ENCODE measurements at regions not wholly inside any gene's neighbourhood (a gene's known extent, or its start where the extent isn't known, plus 50 kb on each side); places are given as distances from the start of the nearest gene placed in this dataset.

GRCh38 chr6:126927841-126928240 lies 190.6 kb upstream of the RSPO3 start:
- H3K27me3 ChIP-seq, result no peaks in the 10 kb centered on the region
- H3K27ac ChIP-seq, result no peak overlapping the region
- H3K36me3 ChIP-seq (replicated peaks in 1 of 2), result no peaks in the 10 kb centered on the region
- 62 to 78% (median 70%) methylated on average over 4 of the region's 4 CpGs for WGBS, 4 donors
- H3K9me3 ChIP-seq (replicated peaks in 1 of 3), result no peaks in the 10 kb centered on the region
- no peak for DNase-seq
- no peak for TF ChIP-seq POLR2A (IDR thresholded peaks at IDR 0.05)
- TF ChIP-seq, protein P1, sequence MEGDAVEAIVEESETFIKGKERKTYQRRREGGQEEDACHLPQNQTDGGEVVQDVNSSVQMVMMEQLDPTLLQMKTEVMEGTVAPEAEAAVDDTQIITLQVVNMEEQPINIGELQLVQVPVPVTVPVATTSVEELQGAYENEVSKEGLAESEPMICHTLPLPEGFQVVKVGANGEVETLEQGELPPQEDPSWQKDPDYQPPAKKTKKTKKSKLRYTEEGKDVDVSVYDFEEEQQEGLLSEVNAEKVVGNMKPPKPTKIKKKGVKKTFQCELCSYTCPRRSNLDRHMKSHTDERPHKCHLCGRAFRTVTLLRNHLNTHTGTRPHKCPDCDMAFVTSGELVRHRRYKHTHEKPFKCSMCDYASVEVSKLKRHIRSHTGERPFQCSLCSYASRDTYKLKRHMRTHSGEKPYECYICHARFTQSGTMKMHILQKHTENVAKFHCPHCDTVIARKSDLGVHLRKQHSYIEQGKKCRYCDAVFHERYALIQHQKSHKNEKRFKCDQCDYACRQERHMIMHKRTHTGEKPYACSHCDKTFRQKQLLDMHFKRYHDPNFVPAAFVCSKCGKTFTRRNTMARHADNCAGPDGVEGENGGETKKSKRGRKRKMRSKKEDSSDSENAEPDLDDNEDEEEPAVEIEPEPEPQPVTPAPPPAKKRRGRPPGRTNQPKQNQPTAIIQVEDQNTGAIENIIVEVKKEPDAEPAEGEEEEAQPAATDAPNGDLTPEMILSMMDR (IDR thresholded peaks at IDR 0.05), result no peak
- no peak overlapping the region for H3K4me3 ChIP-seq
- no peaks in the 10 kb centered on the region for H3K4me1 ChIP-seq (replicated peaks in 1 of 2)
- intact Hi-C loops (cut with DNase I), result no loop called here

DNA sequence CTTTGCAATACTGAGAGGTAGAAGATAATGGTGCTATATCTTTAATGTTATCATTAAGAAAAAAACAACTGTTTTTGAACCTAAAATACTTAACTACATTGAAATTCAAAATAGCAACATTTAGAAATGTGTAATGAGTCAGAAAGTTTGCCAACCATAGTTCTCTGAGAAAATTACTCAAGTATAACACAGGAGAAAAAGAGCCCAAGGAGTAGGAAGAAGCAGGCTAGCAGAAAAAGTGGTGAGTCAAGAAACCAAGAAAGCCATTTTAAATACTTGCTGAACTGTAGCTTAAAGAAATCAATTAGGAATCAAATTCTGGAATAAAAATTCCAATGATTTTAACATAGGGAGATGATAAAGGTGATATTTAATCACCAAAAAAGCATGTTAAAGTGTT lies 181.0 kb upstream of the RSPO3 start:
- intact Hi-C loops (cut with DNase I), result no loop called here
- TF ChIP-seq, protein P1 (IDR thresholded peaks at IDR 0.05), result no peak
- no peak for TF ChIP-seq POLR2A (IDR thresholded peaks at IDR 0.05)
- Histone ChIP-seq H3K4me1 (replicated peaks in 1 of 2) (no peaks in the 10 kb centered on the region), H3K36me3 (replicated peaks in 1 of 2) (no peaks in the 10 kb centered on the region), H3K27me3 (no peaks in the 10 kb centered on the region), H3K9me3 (replicated peaks in 1 of 3) (no peaks in the 10 kb centered on the region), H3K27ac (no peak overlapping the region), H3K4me3 (no peak overlapping the region)
- no peak for DNase-seq

DNA sequence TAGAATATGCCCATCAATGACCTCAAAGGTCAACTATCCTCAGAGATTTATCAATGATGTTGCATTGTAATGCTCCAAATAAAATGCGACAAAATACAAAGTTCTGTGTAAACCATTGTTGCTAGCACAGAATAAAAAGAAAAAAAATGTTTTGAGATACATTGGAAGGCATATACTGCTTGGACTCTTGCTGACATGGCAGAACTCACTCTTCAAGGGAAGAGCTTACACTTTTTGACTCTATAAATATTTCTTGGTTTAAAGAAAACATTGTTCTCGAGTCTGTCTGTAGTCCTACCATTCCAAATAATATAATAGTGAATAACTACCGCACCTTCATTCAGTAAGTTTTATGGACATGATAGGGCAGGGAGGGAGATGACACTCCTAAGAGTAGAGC lies 178.7 kb upstream of the RSPO3 start:
- WGBS, 4 donors, result 74 to 84% (median 81%) methylated on average over 3 of the region's 3 CpGs
- Histone ChIP-seq H3K27ac (no peak overlapping the region), H3K36me3 (replicated peaks in 1 of 2) (no peaks in the 10 kb centered on the region), H3K4me1 (replicated peaks in 1 of 2) (no peaks in the 10 kb centered on the region), H3K27me3 (no peaks in the 10 kb centered on the region), H3K4me3 (no peak overlapping the region), H3K9me3 (replicated peaks in 1 of 3) (no peaks in the 10 kb centered on the region)
- DNase-seq, result no peak
- TF ChIP-seq, protein P1 (IDR thresholded peaks at IDR 0.05), result no peak
- no peak for TF ChIP-seq POLR2A (IDR thresholded peaks at IDR 0.05)
- intact Hi-C loops (cut with DNase I), result no loop called here

- Histone ChIP-seq H3K27me3 (no peaks in the 10 kb centered on the region), H3K36me3 (replicated peaks in 1 of 2) (no peaks in the 10 kb centered on the region), H3K27ac (no peak overlapping the region), H3K9me3 (replicated peaks in 1 of 3) (no peaks in the 10 kb centered on the region), H3K4me1 (replicated peaks in 1 of 2) (no peaks in the 10 kb centered on the region), H3K4me3 (no peak overlapping the region)
- TF ChIP-seq POLR2A (IDR thresholded peaks at IDR 0.05), result no peak
- TF ChIP-seq, protein P1 (IDR thresholded peaks at IDR 0.05), result no peak
- intact Hi-C loops (cut with DNase I), result no loop called here
- WGBS, 4 donors, result 53 to 72% (median 68%) methylated on average over 1 of the region's 1 CpG
- DNase-seq, result no peak
Observed at GRCh38 chr6:126941751-126942150, 176.7 kb upstream of the RSPO3 start.
